T-helper 2 cell (primary cell): ENCODE measurements at regions not wholly inside any gene's neighbourhood (a gene's known extent, or its start where the extent isn't known, plus 50 kb on each side); places are given as distances from the start of the nearest gene placed in this dataset.
"Not testable (repeated sequence)": the region's sequence is repeated elsewhere in the genome, so short reads cannot be mapped to it uniquely, and the experiment has no call there.

Source experiments
- DNase-seq, 5 experiments: peaks; one replicate each; pipeline versions ENCODE4 v3.0.0 to v3.0.0-alpha.2; 2012 to 2022

- not testable (repeated sequence) for DNase-seq
These were observed 333.1 kb downstream of the BCL2L11 start for GRCh38 chr2:111453816-111454215.

GRCh38 chr2:111454404-111454803 is 333.7 kb downstream of the BCL2L11 start:
- peak in 3 of 5 experiments; percentile 26 to 71 (median 36) for DNase-seq

GRCh38 chr2:111455016-111456015 is 334.6 kb downstream of the BCL2L11 start:
- not testable (repeated sequence) for DNase-seq

DNA sequence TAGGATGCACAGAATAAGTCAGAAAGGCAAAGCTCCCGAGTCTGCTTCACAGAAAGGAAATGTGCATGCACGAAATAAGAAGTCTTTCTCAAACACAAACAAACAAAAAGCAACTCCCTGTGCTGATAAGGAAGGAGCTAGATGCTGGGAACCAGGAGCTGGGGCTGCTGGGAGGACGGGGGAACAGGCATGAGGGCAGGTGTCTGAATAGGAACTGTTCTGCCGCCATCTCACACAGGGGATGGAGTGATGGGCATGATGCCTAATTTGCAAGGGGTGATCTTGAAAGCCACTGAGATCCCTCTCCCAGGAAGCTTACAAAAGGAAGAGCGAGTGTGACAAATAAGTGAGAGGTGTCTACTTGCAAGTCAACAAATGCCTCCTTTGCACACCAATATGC is 336.5 kb downstream of the BCL2L11 start:
- not testable (repeated sequence) for DNase-seq

- not testable (repeated sequence) for DNase-seq
These were observed 340.2 kb downstream of the BCL2L11 start for GRCh38 chr2:111460901-111461300.

GRCh38 chr2:111461831-111462230 is 341.1 kb downstream of the BCL2L11 start:
- not testable (repeated sequence) for DNase-seq

DNA sequence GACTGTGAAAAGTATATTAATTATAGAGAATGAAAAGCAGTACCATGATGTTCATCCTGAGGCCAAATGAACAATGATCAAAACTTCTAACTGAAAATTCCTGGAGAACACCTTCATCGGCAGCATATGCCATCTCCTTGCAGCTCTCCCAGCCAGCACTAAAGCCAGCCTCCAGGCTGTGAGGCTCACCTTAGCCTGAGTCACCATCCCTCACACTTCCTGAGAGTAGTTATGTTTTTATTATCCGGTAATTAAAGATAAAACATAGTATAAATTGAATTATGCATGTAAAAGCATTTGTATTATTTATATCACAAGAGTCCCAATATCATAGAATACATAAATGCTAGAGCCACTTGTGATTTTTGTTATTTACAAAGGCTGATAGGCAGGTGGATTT is 341.9 kb downstream of the BCL2L11 start:
- not testable (repeated sequence) for DNase-seq

DNA sequence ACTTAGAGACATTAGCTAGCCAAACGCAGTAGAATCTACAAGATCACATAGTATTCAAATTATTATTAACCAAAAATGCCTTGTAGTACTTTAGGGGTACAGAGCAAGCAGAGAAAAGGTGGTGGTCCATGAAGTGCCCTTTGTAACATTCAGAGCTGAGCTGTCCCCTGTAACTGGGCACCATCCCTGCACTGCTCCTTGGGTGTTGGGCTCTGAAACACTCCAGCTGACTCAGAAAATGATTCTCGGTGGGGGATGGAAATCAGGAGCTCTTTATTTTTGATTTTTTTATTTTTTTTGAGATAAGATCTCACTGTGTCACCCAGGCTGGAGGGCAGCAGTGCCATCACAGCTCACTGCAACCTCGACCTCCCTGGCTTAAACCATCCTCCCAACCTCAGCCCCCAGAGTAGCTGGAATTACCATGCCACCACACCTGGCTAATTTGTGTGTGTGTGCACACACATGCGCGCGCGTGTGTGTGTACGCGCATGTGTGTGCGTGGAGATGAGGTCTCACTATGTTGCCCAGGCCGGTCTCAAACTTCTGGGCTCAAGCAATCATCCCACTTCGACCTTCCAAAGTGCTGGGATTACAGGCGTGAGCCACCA is 342.6 kb downstream of the BCL2L11 start:
- DNase-seq = peak in 1 of 5 experiments; percentile 53

GRCh38 chr2:111463956-111464355 is 343.2 kb downstream of the BCL2L11 start:
- DNase-seq = peak in 1 of 5 experiments; percentile 24

- not testable (repeated sequence) for DNase-seq
These were observed 343.7 kb downstream of the BCL2L11 start for GRCh38 chr2:111464367-111464766.

GRCh38 chr2:111465521-111465920 is 344.8 kb downstream of the BCL2L11 start:
- not testable (repeated sequence) for DNase-seq

DNA sequence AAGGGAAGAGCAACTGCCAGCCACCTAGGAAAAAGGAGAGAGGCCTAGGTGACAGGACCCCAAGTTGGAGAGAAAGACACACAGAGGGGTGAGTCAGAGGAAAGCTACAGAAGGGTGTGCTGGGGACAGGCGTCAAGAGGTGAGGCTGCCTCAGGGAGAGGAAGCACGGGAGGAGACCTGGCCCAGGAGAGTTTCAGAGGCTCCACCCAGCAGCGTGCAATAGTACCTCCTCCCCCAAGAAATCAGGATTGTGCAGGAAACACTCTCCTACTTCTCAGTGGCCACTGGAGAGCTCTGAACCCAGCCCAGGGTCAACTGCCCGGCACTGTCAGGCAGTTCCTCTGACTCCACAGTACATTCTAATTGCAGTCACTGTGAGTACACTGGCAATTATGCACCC is 346.0 kb downstream of the BCL2L11 start:
- not testable (repeated sequence) for DNase-seq

DNA sequence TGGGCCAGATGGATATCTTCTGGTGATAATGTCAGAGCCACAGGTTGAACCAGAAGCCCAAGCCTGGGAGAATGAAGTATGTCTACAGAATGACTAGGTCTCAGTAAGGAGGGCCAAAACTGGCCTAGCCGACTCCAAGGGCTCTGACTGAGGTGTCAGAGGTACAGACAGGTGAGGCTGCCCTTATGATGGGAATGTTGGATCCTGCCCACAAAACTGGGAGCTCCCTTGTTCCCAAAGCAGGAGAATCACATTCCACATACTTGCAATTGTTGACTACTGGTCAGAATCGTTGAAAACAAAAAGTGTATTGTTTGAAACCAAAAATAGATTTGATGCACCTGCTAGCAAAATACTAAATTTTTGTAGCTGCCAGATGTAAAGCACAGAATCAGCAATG is 350.2 kb downstream of the BCL2L11 start:
- DNase-seq = not testable (repeated sequence)

DNA sequence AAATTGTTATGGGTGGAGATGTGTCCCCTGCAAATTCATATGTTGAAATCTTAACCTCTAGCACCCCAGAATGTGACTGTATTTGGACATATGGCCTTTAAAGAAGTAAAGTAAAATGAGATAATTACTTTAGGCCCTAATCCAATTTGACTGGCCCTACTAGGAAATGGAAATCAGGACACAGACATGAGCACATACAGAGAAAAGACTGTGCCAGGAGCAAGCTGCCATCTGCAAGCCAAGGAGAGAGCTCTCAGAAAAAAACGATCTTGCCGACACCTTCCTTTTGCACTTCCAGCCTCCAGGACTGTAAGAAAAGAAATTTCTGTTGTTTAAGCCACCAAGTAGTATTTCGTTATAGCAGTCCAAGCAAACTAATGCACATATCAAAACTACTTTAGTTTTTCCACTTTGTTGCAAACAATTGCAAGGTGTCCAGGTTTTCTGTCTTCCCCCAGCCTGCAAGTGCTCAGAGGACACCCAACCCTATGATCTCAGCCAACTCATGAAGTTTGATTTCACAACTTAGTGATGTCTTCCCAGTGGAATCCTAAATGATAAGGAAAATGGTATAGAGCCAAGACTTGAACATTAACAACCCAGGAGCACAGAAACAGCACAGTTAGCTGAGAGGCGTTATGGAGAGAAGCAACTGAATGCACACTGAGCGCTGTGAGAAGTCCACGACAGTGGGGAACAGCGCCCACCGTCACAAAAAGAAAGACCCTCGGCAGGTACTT is 351.2 kb downstream of the BCL2L11 start:
- not testable (repeated sequence) for DNase-seq

- DNase-seq = not testable (repeated sequence)
These were observed 352.2 kb downstream of the BCL2L11 start for GRCh38 chr2:111472844-111473403.

DNA sequence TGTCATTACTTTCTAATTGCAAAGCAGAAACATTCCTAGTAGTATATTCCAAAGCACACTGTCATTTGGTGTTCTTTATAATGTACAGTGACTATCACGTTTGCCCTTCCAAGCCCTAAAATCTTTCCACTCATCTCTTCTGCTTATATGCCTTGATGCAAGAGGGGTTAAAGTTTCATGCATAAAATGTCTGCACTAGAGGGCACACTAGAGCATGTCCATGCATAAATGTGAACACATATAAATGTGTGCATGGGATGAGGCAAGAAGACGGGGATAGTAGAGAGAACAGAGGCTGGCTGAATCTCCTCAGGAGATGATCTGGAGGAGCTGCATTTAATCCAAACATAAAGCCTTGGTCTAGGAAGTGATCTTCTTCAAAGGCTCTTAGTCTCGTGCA is 352.8 kb downstream of the BCL2L11 start:
- DNase-seq = not testable (repeated sequence)

DNA sequence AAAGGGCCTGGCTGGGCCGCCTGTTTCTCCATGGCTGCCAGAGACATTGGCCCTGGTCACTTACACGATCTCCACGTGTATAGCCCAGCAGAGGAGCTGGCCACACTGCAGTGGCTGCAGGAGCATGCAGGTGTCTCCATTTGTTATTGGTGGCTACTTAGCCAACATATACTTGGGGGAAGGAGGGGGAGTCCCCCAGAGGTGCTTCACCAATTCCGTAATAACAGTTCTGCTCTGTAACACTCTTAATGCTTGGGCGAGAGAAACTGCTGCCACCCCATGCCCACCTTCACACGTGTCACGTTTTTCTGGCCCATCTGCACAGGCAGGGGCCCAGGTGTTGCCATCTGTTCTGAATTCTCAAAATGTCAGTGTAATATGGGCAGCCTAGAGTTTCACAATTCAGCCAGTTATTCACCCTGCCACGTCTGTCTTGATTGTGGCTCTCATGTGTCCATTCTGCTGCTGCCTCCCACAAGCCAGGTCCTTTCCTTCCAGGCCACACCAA is 353.5 kb downstream of the BCL2L11 start:
- DNase-seq = not testable (repeated sequence)

DNA sequence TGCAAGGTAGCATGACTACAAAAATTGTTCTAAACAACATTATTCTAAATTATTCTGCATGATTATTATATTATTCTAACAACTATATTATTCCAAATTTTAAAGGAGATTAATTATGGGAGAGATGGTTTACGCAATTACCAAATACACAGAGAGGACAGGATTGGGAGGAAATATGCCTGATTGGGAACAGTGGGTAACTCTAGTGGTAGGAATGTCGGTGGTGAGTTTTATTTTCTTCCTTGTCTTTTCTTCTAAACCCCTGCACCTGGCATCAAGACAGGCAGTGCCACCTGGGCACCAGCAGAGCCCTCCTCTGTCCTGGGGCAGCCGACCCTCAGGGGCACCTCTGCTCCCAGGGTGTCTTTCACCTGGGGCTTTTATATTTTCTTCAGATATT is 357.6 kb downstream of the BCL2L11 start:
- DNase-seq = not testable (repeated sequence)

DNA sequence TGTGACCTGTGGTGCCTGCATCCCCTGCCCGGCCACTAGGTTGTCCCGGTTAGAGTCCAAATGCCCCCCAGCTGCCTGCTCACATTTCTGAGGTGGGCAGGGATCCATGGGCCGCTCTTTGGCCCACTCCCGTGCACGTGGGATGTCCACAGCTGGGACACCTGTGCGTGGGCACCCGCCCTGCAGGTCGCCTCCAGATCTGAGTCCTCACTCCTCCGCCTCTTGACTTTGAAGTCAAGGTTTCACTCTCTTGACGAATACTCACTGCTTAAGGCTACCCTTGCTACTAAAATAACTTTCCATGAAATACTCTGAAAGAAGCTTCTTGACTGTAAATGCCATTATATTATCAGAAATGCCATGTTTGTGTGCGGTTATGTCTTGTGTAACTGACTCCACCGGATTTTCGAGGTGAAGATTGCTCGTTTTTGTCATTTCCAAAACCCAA is 358.2 kb downstream of the BCL2L11 start:
- peak in 1 of 5 experiments; percentile 78 for DNase-seq

DNA sequence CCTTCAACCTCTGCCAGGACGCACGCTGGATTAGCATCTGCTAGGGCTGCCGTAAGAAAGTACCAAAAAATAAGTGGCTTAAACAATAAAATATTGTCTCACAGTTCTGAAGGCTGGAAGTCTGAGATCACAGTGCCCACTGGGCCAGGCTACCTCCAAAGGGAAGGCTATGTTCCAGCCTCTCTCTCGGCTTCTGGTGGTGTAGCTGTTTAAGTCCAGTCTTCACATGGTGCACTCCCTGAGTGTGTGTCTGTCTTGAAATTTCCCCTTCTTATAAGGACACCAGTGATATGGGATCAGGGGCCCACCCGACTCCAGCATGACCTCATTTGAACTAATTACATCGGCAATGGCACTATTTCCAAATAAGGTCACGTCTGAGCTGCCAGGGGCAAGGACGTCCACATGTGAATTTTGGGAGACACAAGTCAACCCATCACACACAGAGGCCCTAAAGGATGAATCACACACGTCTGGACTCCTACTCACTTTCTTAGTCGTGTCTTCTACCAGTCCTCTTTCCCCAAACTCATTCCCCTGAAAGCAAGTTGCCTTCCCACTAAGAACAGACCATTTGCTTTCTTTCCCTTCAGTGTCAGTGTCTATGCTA is 359.4 kb downstream of the BCL2L11 start:
- DNase-seq = not testable (repeated sequence)

DNA sequence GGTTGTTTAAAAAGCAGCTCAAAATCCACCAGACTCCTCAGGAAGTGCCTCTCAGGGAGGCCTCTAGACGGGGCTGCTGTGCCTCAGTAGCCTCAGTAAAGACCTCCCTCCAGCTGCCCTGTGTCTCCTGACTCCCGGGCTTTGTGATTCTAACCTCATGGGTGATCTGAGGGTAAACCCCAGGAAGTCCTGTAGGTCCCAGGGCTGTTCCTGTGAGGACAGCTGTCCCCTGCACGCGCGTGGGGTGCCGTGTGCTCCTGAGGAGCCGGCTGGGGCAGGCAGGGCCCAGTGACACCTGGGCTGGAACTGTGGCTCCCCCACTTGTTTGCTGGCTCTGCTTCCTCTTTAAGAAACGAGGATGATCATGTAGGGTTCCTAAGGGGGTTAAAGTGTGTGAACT is 359.9 kb downstream of the BCL2L11 start:
- DNase-seq = not testable (repeated sequence)

DNA sequence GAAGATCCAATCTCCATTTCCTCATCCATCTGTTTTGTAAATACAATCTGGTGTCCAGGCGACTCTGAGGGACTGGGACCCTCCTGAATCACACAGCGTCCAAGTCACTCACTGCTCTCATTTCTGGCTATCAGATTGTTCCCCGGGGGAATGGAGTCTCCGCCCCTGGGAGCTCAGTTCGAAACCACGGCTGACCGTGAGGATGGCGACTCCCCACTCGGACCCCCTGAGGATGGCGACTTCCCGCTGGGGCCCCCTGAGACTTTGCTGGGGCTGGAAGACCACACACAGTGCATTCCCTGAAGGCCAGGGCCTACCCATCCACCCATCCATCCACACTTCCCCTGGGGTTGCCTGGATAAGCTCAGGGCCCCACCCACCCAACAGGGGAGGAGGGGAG is 360.5 kb downstream of the BCL2L11 start:
- DNase-seq = not testable (repeated sequence)
